Activated CD8-positive, alpha-beta memory T cell treated with anti-CD3 and anti-CD28 coated beads, Interleukin-2, amount 50 U/mL, for 1 hour (primary cell): ENCODE measurements at regions not wholly inside any gene's neighbourhood (a gene's known extent, or its start where the extent isn't known, plus 50 kb on each side); places are given as distances from the start of the nearest gene placed in this dataset.
"Not testable (repeated sequence)": the region's sequence is repeated elsewhere in the genome, so short reads cannot be mapped to it uniquely, and the experiment has no call there.

Source experiments
- DNase-seq: peaks from one replicate; pipeline ENCODE4 v3.0.0-alpha.2; 2020; ENCODE audit errors: extremely low read depth

DNA sequence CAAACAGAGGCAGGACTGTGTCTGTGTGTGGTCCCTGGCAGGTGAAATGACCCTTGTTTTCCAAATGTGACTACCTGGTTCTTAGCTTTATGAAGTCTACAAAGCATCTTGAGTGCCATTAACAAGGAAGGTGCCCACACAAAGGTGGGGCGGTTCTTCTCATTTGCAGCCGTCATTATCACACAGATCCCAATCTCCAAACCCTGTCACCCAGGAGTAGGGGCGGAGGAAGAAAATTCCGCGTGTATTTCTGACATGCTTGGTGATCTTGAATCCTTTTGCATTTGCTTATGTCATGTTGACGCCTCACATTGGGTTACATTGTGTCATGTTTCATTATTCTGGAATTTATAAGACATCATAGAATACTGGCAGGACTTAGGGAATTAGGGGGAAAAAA lies 277.3 kb downstream of the VRK1 start:
- no peak for DNase-seq

GRCh38 chr14:97074856-97075255 lies 277.7 kb downstream of the VRK1 start:
- DNase-seq: no peak

GRCh38 chr14:97077253-97077653 lies 280.1 kb downstream of the VRK1 start:
- DNase-seq: no peak

DNA sequence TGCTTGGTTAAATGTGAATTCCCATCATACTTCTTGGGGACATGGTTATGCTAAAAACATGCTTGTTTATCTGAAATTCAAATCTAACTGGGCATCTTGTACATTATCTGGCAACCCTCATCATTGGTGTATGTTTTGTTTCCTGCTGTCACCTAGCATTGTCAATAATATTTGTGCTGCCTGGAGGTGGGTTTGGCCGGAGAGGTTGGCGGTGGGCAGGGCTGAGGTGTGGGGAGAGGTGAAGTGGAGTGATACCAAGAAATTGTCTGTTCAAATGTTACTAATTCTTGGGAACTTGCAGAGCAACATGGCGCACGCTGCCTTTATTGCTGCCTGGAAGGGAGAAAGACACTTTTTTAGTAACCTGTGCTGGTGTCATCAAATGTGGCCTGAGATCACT lies 280.5 kb downstream of the VRK1 start:
- no peak for DNase-seq

DNA sequence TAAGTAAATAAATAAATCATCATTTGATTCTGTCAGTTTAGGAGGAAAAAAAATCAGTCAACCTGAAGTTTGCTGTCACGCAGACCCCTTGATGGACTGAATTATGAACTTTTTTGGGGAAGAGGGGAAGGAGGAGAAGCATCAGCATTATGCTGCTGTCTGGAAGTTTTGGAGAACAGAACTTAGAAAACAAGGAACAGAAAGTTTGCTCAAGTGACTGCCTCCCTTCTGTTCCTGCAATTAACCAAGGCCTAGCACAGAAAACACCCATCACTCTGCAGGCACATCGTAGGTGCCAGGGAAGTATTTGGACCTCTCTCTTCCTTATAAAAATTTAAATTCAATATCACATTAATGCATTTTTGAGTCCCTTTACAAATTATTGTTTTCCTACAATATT lies 283.8 kb downstream of the VRK1 start:
- no peak for DNase-seq

DNA sequence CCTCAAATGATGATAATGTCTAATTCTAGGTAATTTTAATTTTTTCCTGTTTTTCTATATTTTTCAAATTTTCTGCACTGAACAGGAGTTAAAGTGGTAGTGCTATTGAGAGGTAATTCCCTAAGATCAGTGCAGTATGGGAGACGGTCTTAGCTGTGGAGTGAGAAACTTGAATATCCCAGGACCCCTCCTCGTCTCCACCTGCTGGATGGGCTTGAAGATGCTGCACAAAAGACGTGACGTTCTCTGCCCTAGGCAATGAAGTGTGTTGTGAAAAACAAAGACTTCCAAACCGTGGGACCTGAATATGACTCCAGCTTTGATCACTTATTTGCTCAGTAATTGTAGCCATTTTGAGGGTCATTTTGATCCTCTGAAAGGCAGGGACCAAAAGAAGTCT lies 298.1 kb downstream of the VRK1 start:
- no peak for DNase-seq

DNA sequence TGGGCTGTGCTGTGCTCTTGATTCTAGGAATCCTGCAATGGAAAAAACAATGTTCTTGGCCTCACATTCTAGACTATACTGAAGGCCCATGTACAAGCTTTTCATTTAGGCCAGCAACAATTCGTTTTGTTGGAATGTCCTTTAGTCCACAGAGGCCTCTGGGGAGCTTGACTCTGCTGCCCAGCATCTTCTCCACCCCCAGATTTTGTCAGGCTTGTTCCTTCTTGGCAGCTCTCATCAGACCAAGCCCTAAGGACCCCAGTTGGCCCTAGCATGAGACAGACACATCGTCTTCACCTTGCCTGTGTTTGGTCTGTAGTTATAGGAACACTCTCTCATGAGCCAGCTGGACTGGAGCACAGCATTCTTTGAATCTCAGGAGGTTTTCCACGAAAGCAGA lies 300.1 kb downstream of the VRK1 start:
- no peak for DNase-seq

GRCh38 chr14:97100306-97100705 lies 303.1 kb downstream of the VRK1 start:
- DNase-seq: no peak

GRCh38 chr14:97101561-97101960 lies 304.4 kb downstream of the VRK1 start:
- DNase-seq: no peak

GRCh38 chr14:97104029-97104428 lies 306.8 kb downstream of the VRK1 start:
- no peak for DNase-seq

DNA sequence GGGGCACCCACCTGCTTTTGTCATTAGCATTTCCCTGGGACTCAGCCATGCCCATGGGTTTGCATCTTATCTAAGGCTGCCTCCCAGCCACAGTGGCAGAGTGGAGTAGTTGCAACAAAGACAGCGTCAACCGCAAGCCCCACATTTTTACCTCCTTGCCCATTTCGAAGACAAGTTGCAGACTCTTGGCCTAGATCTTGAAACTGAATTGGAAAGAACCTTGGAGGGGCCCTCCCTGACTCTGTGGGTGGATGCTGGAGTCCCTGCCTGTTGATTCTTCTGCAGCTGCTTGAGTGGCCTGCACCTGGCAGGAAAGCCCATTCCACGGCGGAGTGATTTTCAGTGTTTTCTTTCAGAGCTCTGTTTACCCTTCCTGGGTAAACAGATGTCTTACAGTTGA lies 309.0 kb downstream of the VRK1 start:
- DNase-seq: no peak

- DNase-seq: no peak
Observed at GRCh38 chr14:97106609-97107008, 309.4 kb downstream of the VRK1 start.

DNA sequence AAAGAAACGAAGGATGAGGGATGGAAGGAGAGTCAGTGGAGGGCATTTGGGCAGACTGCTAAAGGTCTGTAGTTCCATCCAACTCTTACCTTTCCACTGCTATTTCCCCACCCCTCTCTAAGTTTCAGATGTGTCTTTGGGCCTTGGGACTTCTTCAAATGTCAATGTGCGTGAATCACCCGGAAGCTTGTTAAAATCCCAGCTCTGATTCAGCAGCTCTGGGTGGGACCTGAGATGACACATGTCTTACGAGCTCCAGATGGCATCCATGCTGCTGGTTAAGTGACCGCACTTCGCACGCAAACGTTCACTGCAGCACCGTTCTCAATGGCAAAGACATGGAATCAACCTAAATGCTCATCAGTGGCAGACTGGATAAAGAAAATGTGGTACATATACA lies 309.9 kb downstream of the VRK1 start:
- no peak for DNase-seq

- no peak for DNase-seq
Observed at GRCh38 chr14:97107760-97108159, 310.6 kb downstream of the VRK1 start.

DNA sequence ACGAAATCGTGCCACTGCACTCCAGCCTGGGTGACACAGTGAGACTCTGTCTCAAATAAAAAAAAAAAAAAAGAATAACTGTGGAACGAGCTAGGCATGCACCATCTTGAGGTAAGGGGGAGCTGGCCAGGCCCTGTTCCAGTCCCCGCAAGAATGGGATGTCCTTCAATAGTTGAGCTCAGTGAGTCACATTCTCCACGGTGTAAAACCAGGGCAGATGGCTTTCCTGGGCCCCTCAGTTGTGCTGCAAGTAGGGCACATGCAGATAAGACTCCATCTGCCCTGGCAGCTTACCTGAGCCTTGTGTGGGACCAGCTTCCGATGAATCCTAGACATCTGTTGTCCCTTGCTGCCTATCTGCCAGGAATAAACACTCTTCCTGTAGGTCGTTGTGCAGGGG lies 312.1 kb downstream of the VRK1 start:
- DNase-seq: no peak

- DNase-seq: no peak
Observed at GRCh38 chr14:97113339-97113738, 316.2 kb downstream of the VRK1 start.

- no peak for DNase-seq
Observed at GRCh38 chr14:97116546-97116945, 319.4 kb downstream of the VRK1 start.

DNA sequence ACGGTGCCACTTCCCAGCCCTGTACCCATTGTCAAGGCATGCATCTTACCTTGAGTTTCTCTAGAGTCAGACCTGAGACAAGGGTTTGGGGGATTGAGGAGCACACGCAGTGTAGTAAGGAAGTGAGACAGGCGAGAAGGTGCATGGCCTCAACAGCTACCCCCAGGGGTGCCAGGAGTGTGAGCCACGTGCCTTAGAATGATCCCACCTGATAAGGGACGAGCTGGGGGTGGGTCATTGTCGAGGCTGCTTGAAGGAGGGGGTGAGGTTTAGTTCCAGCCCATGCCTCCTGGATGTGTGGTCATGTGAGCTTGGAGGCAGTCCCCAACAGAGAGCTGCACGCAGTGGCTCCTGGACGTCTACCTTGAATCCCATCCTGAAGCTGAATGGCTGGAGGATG lies 320.5 kb downstream of the VRK1 start:
- DNase-seq: no peak

DNA sequence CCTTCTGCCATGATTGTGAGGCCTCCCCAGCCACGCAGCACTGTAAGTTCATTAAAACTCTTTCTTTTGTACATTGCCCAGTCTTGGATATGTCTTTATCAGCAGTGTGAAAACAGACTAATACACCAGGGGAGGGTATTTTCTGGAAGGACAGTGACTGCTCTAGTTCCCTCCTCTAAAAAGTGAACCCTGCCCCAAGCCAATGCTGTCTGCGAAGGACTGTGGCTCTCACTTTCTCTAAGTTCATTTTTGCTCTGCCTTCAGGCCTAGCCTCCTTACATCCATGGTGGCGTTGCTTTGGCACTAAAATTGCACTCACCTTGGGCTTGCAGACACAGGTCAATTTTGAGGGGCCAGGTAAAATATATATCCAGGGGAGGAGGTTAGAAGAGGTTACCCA lies 323.0 kb downstream of the VRK1 start:
- DNase-seq: no peak

- no peak for DNase-seq
Observed at GRCh38 chr14:97120611-97121031, 323.4 kb downstream of the VRK1 start.

GRCh38 chr14:97129639-97130038 lies 332.5 kb downstream of the VRK1 start:
- no peak for DNase-seq

- not testable (repeated sequence) for DNase-seq
Observed at GRCh38 chr14:97135847-97136246, 338.7 kb downstream of the VRK1 start.

DNA sequence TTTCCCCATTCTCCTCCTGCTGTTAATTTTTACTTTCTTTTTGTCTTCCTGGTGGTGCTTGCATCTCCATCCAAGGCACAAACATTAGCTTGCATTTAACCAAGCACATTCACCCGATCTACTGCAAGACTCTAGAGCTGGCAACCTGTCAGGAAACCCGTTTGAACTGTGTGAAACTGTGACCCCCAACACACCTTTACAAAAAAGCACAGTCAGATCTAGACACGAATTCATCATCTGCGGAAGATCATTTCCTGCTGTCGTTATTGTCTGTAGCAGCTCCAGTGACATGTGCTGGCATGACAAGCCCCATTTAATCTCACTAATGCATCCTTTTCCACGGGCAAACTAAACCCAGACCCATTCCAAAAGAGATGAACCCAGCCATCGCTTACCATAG lies 340.5 kb downstream of the VRK1 start:
- no peak for DNase-seq

DNA sequence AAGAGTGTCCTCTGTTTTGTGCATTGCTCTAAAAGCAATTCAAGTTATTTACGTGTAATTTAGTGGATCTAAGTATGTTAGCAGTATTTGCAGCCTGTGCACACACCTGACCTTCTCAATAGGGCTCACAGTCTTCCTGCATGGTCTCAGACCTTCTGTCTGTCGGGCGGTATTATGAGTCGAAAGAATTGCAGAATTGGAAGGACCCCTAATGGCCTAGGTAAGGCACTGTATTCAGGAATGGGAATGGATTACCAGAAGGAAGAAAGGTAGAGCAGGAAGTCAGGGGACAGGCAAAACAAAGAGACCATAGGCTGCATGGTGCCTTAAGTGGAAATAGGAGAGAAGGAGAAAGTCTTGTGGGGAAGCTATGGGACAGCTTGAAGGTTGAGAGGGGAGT lies 341.6 kb downstream of the VRK1 start:
- DNase-seq: no peak

- DNase-seq: no peak
Observed at GRCh38 chr14:97143011-97143410, 345.8 kb downstream of the VRK1 start.
